ENCODE measurements at regions not wholly inside any gene's neighbourhood (a gene's known extent, or its start where the extent isn't known, plus 50 kb on each side); places are given as distances from the start of the nearest gene placed in this dataset.

DNA sequence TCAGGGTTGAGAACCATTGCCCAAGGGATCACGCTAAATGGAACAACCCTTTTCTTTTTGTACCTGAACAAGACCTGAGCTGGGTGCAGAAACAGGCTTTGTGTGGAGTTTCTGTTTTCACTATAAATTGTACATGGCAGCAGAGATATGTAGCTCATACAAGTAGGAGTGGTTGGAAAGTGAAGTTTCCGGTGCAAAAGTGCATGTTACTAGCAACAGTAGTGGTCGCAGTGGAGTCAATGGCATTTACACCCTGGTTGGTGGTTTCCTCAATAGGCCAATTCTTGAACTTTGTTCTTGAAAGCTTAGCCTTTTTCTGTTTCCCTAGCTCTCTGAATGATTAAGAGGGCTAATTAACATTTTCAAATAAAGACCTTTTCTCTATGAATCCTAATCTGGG lies 170.7 kb downstream of the NEBL start:
- no peak overlapping the region for H3K9ac ChIP-seq (ENCODE audit: low read depth in 1 of 2, low read length in 2 of 2)
- TF ChIP-seq SP1 (IDR thresholded peaks at IDR 0.05) (no peak), TAF1 (conservative IDR thresholded peaks at IDR 0.05) (no peak), FOXA2 (IDR thresholded peaks at IDR 0.05) (no peak), HNF4A (conservative IDR thresholded peaks at IDR 0.05) (no peak), JUND (IDR thresholded peaks at IDR 0.05) (no peak), RXRA (IDR thresholded peaks at IDR 0.05) (no peak), HNF4G (IDR thresholded peaks at IDR 0.05) (no peak)
- TF ChIP-seq, protein P1, sequence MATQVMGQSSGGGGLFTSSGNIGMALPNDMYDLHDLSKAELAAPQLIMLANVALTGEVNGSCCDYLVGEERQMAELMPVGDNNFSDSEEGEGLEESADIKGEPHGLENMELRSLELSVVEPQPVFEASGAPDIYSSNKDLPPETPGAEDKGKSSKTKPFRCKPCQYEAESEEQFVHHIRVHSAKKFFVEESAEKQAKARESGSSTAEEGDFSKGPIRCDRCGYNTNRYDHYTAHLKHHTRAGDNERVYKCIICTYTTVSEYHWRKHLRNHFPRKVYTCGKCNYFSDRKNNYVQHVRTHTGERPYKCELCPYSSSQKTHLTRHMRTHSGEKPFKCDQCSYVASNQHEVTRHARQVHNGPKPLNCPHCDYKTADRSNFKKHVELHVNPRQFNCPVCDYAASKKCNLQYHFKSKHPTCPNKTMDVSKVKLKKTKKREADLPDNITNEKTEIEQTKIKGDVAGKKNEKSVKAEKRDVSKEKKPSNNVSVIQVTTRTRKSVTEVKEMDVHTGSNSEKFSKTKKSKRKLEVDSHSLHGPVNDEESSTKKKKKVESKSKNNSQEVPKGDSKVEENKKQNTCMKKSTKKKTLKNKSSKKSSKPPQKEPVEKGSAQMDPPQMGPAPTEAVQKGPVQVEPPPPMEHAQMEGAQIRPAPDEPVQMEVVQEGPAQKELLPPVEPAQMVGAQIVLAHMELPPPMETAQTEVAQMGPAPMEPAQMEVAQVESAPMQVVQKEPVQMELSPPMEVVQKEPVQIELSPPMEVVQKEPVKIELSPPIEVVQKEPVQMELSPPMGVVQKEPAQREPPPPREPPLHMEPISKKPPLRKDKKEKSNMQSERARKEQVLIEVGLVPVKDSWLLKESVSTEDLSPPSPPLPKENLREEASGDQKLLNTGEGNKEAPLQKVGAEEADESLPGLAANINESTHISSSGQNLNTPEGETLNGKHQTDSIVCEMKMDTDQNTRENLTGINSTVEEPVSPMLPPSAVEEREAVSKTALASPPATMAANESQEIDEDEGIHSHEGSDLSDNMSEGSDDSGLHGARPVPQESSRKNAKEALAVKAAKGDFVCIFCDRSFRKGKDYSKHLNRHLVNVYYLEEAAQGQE (IDR thresholded peaks at IDR 0.05), result no peak
- H3K4me3 ChIP-seq (ENCODE audit: low read depth in 1 of 3, low read length in 3 of 3), result no peak overlapping the region
- no peaks in the 10 kb centered on the region for H3K4me1 ChIP-seq (ENCODE audit: control insufficient read depth in 4 of 4, insufficient read depth in 4 of 4, low read length in 3 of 4)
- DNase-seq (ENCODE audit: low spot score), result no peak
- no peaks in the 10 kb centered on the region for H3K36me3 ChIP-seq (ENCODE audit: control insufficient read depth in 4 of 4, insufficient read depth in 3 of 4, low read depth in 1 of 4, low read length in 3 of 4)
- no peak overlapping the region for H3K27ac ChIP-seq (ENCODE audit: low read depth in 1 of 2, low read length in 2 of 2)
- peaks cover 0 to 6% (median 0%) of the 10 kb centered on the region in 4 donors for H3K9me3 ChIP-seq (ENCODE audit: control insufficient read depth in 4 of 4, low read length in 3 of 4)
- 90% methylated on average over 3 of the region's 3 CpGs for WGBS
- no peaks in the 10 kb centered on the region for H3K27me3 ChIP-seq (ENCODE audit: control insufficient read depth in 4 of 4, insufficient read depth in 4 of 4, low read length in 3 of 4)

DNA sequence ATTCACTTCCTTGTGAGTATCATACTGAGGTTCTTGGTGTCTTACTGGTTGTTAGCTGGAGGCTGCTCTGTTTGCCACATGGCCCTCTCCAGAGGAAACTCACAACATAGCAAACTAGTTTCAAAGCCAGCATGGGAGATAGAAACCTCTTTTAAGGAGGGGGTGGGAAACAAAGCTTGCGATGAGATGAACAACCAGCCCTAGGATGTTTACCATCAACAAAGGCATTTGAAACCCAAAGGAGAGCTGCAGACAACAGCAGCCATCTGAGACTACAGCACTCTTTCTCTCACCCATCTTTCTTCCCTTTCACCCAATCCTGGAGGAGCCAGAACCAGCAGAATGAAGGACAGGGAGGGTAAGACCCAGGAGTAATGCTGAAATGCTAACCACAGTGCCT lies 182.1 kb downstream of the NEBL start:
- no peaks in the 10 kb centered on the region for H3K27me3 ChIP-seq (ENCODE audit: control insufficient read depth in 4 of 4, insufficient read depth in 4 of 4, low read length in 3 of 4)
- DNase-seq (ENCODE audit: low spot score), result no peak
- no peaks in the 10 kb centered on the region for H3K4me1 ChIP-seq (ENCODE audit: control insufficient read depth in 4 of 4, insufficient read depth in 4 of 4, low read length in 3 of 4)
- H3K9ac ChIP-seq (ENCODE audit: low read depth in 1 of 2, low read length in 2 of 2), result no peak overlapping the region
- TF ChIP-seq EGR1 (IDR thresholded peaks at IDR 0.05; ENCODE audit: low read depth in 2 of 2), result no peak
- TF ChIP-seq NR2F2 (IDR thresholded peaks at IDR 0.05), result no peak
- TF ChIP-seq FOXA1 (IDR thresholded peaks at IDR 0.05), result no peak
- no peak for TF ChIP-seq JUND (IDR thresholded peaks at IDR 0.05)
- TF ChIP-seq, protein P1 (IDR thresholded peaks at IDR 0.05), result no peak
- TF ChIP-seq, protein P2, sequence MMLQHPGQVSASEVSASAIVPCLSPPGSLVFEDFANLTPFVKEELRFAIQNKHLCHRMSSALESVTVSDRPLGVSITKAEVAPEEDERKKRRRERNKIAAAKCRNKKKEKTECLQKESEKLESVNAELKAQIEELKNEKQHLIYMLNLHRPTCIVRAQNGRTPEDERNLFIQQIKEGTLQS (IDR thresholded peaks at IDR 0.05), result no peak
- no peak for TF ChIP-seq FOXA2 (IDR thresholded peaks at IDR 0.05)
- TF ChIP-seq, protein P3, sequence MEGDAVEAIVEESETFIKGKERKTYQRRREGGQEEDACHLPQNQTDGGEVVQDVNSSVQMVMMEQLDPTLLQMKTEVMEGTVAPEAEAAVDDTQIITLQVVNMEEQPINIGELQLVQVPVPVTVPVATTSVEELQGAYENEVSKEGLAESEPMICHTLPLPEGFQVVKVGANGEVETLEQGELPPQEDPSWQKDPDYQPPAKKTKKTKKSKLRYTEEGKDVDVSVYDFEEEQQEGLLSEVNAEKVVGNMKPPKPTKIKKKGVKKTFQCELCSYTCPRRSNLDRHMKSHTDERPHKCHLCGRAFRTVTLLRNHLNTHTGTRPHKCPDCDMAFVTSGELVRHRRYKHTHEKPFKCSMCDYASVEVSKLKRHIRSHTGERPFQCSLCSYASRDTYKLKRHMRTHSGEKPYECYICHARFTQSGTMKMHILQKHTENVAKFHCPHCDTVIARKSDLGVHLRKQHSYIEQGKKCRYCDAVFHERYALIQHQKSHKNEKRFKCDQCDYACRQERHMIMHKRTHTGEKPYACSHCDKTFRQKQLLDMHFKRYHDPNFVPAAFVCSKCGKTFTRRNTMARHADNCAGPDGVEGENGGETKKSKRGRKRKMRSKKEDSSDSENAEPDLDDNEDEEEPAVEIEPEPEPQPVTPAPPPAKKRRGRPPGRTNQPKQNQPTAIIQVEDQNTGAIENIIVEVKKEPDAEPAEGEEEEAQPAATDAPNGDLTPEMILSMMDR (IDR thresholded peaks at IDR 0.05; ENCODE audit: low read depth, low read length, missing input control), result no peak
- no peak for TF ChIP-seq HNF4A (conservative IDR thresholded peaks at IDR 0.05)
- no peak for TF ChIP-seq SP1 (IDR thresholded peaks at IDR 0.05)
- TF ChIP-seq HNF4G (IDR thresholded peaks at IDR 0.05), result no peak
- H3K9me3 ChIP-seq (ENCODE audit: control insufficient read depth in 4 of 4, low read length in 3 of 4), result no peaks in the 10 kb centered on the region
- WGBS, result 57% methylated on average over 1 of the region's 1 CpG
- H3K36me3 ChIP-seq (ENCODE audit: control insufficient read depth in 4 of 4, insufficient read depth in 3 of 4, low read depth in 1 of 4, low read length in 3 of 4), result no peaks in the 10 kb centered on the region
- H3K4me3 ChIP-seq (ENCODE audit: low read depth in 1 of 3, low read length in 3 of 3), result no peak overlapping the region
- H3K27ac ChIP-seq (ENCODE audit: low read depth in 1 of 2, low read length in 2 of 2), result no peak overlapping the region

Data from liver (tissue), 8 donors.